ENCODE measurements at regions not wholly inside any gene's neighbourhood (a gene's known extent, or its start where the extent isn't known, plus 50 kb on each side); places are given as distances from the start of the nearest gene placed in this dataset.

DNA sequence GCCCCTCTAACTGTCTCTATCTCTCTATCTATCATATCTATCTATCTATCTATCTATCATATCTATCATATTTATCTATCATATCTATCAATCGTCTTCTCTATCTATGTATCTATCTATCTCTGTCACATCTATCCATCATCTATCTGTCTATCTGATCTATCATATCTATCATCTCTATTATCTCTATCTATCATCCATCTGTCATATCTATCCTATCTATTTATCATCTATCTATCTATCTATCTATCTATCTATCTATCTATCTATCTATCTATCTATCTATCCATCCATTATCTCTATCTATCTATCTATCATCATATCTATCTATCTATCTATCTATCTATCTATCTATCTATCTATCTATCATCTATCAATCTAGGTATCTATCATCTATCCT lies 638.0 kb downstream of the DHX35 start:
- Mint-ChIP-seq H3K27me3 (ENCODE audit: low read depth) (peaks cover 24% of the 10 kb centered on the region), H3K4me1 (ENCODE audit: low read depth) (no peaks in the 10 kb centered on the region), H3K36me3 (ENCODE audit: low read depth) (no peaks in the 10 kb centered on the region), H3K4me3 (ENCODE audit: unreplicated experiment) (no peak overlapping the region), H3K27ac (ENCODE audit: unreplicated experiment) (no peak overlapping the region), H3K9me3 (ENCODE audit: low read depth) (no peaks in the 10 kb centered on the region)
- no peak for DNase-seq (ENCODE audit: low spot score)
- TF ChIP-seq, protein P1, sequence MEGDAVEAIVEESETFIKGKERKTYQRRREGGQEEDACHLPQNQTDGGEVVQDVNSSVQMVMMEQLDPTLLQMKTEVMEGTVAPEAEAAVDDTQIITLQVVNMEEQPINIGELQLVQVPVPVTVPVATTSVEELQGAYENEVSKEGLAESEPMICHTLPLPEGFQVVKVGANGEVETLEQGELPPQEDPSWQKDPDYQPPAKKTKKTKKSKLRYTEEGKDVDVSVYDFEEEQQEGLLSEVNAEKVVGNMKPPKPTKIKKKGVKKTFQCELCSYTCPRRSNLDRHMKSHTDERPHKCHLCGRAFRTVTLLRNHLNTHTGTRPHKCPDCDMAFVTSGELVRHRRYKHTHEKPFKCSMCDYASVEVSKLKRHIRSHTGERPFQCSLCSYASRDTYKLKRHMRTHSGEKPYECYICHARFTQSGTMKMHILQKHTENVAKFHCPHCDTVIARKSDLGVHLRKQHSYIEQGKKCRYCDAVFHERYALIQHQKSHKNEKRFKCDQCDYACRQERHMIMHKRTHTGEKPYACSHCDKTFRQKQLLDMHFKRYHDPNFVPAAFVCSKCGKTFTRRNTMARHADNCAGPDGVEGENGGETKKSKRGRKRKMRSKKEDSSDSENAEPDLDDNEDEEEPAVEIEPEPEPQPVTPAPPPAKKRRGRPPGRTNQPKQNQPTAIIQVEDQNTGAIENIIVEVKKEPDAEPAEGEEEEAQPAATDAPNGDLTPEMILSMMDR (IDR thresholded peaks at IDR 0.05): no peak

DNA sequence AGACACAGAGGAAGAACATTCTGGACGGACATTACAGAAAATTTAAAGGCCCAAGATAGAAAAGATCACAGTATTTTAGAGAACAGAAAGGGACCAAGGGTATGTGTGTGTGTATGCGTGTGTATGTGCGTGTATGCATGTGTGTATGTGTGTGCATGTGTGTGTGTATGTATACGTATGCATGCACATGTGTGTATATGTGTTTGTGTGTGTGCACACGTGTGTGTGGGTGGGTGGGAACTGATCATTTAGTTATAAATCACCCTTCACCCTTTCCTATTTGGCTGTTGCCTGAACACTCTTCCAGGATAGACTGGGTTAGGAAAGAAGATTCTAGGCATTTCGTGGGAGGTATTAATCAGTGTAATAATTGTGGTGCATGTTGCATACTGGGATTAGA lies 634.4 kb downstream of the DHX35 start:
- TF ChIP-seq, protein P1 (IDR thresholded peaks at IDR 0.05): no peak
- Mint-ChIP-seq H3K4me3 (ENCODE audit: unreplicated experiment) (no peak overlapping the region), H3K4me1 (ENCODE audit: low read depth) (no peaks in the 10 kb centered on the region), H3K27ac (ENCODE audit: unreplicated experiment) (no peak overlapping the region), H3K9me3 (ENCODE audit: low read depth) (no peaks in the 10 kb centered on the region), H3K36me3 (ENCODE audit: low read depth) (no peaks in the 10 kb centered on the region), H3K27me3 (ENCODE audit: low read depth) (peaks cover 33% of the 10 kb centered on the region)
- no peak for DNase-seq (ENCODE audit: low spot score)

DNA sequence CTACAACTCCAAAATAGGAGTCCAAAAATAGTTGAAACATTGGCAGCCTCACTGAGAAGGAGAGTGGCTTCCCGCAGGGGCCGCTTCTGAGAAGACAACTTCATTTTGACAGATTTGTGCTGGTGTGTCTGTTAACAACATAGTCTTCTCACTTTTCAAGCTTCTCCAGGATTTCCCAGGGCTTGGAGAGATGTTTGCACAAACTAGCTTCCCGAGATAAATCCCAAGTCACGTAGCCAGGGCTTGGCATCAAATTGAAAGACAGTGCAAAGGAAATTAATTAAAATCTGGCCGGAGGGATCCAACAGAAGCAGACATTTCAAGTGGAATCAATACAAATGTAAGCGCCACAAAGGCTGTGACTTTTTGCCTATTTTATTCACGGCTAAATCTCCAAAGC lies 630.2 kb downstream of the DHX35 start:
- no peaks in the 10 kb centered on the region for H3K9me3 Mint-ChIP-seq (ENCODE audit: low read depth)
- no peak for DNase-seq (ENCODE audit: low spot score)
- no peaks in the 10 kb centered on the region for H3K36me3 Mint-ChIP-seq (ENCODE audit: low read depth)
- H3K27me3 Mint-ChIP-seq (ENCODE audit: low read depth): peaks cover 25% of the 10 kb centered on the region
- H3K27ac Mint-ChIP-seq (ENCODE audit: unreplicated experiment): no peak overlapping the region
- TF ChIP-seq, protein P1 (IDR thresholded peaks at IDR 0.05): no peak
- H3K4me1 Mint-ChIP-seq (ENCODE audit: low read depth): no peaks in the 10 kb centered on the region
- H3K4me3 Mint-ChIP-seq (ENCODE audit: unreplicated experiment): no peak overlapping the region

DNA sequence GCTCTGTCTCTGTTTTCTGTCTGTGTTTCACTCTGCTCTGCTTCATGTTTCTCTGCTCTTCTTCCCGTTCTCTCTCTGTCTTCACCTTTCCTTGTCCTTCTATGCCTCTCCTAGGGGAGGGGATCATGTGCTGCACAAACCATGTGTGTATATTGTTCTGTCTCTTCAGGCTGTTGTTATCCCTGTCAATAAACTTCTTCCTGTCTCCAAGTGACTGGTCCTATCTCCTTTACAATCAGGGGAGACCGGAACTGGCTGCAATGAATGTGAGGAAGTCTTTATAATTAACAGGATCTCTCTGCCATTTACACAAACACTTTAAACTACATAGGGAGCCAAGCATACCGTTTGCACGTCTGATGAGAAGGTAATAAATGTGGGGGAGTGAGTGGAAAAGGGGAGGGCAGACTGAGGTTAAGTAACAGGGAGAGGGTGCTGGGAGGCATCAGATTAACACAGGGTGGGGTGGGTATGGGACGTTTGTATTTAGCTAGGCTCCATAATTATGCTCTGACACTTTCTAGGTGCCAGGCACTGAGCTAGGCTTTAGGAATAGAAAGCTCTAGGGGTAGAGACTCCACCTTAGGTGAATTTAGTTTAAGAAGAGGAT lies 626.1 kb downstream of the DHX35 start:
- Mint-ChIP-seq H3K27ac (ENCODE audit: unreplicated experiment) (no peak overlapping the region), H3K9me3 (ENCODE audit: low read depth) (no peaks in the 10 kb centered on the region), H3K4me1 (ENCODE audit: low read depth) (no peaks in the 10 kb centered on the region), H3K27me3 (ENCODE audit: low read depth) (peaks cover 28% of the 10 kb centered on the region), H3K36me3 (ENCODE audit: low read depth) (no peaks in the 10 kb centered on the region), H3K4me3 (ENCODE audit: unreplicated experiment) (no peak overlapping the region)
- DNase-seq (ENCODE audit: low spot score): no peak
- TF ChIP-seq, protein P1 (IDR thresholded peaks at IDR 0.05): no peak

DNA sequence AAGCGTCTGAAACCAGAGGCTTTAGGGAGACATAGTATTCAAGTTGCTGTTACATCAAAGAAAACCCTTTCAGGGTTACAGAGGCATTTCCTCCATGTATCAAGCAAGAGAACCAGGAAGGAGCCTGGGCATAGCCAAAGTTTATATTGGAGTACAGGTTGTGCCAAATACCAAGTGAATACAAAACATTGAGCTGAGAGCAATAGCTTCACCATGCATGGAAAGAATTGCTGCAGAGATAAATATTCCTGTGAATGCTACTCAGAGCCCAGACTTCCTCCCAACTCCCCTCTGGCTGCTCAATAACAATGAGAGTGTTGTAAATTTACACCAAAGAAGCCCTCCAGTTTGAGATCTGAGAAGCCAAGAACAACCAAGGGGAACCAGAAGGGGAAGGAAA lies 618.9 kb downstream of the DHX35 start:
- TF ChIP-seq, protein P1 (IDR thresholded peaks at IDR 0.05): no peak
- Mint-ChIP-seq H3K27ac (ENCODE audit: unreplicated experiment) (no peak overlapping the region), H3K4me3 (ENCODE audit: unreplicated experiment) (no peak overlapping the region), H3K4me1 (ENCODE audit: low read depth) (peaks cover 5% of the 10 kb centered on the region), H3K27me3 (ENCODE audit: low read depth) (peaks cover 11% of the 10 kb centered on the region), H3K9me3 (ENCODE audit: low read depth) (no peaks in the 10 kb centered on the region), H3K36me3 (ENCODE audit: low read depth) (no peaks in the 10 kb centered on the region)
- DNase-seq (ENCODE audit: low spot score): no peak

Data from chondrocyte (in vitro differentiated cells).